Activated naive CD8-positive, alpha-beta T cell treated with anti-CD3 and anti-CD28 coated beads, Interleukin-2, amount 50 U/mL, for 24 hours (primary cell): ENCODE measurements at regions not wholly inside any gene's neighbourhood (a gene's known extent, or its start where the extent isn't known, plus 50 kb on each side); places are given as distances from the start of the nearest gene placed in this dataset.
"Not testable (repeated sequence)": the region's sequence is repeated elsewhere in the genome, so short reads cannot be mapped to it uniquely, and the experiment has no call there.

Source experiments
- ATAC-seq: fragments of 150-1000 bp; cut with Tn5 transposase; one replicate; pipeline ENCODE4 v1.10.0; 2021
- DNase-seq: peaks from one replicate; pipeline ENCODE4 v3.0.0; 2021
- H3K27ac Mint-ChIP-seq: one replicate; pipeline ENCODE4 v1.8.0; 2021; ENCODE audit warnings: mild to moderate bottlenecking, mixed read lengths
- H3K27me3 Mint-ChIP-seq: one replicate; pipeline ENCODE4 v1.8.0; 2021; ENCODE audit warnings: mixed read lengths
- H3K36me3 Mint-ChIP-seq: one replicate; pipeline ENCODE4 v1.8.0; 2021; ENCODE audit warnings: low read depth, mixed read lengths
- H3K4me1 Mint-ChIP-seq: one replicate; pipeline ENCODE4 v1.8.0; 2021; ENCODE audit warnings: mixed read lengths
- H3K4me3 Mint-ChIP-seq: one replicate; pipeline ENCODE4 v1.8.0; 2021; ENCODE audit warnings: mild to moderate bottlenecking, moderate library complexity, mixed read lengths
- H3K9me3 Mint-ChIP-seq: one replicate; pipeline ENCODE4 v1.8.0; 2021; ENCODE audit warnings: mixed read lengths

DNA sequence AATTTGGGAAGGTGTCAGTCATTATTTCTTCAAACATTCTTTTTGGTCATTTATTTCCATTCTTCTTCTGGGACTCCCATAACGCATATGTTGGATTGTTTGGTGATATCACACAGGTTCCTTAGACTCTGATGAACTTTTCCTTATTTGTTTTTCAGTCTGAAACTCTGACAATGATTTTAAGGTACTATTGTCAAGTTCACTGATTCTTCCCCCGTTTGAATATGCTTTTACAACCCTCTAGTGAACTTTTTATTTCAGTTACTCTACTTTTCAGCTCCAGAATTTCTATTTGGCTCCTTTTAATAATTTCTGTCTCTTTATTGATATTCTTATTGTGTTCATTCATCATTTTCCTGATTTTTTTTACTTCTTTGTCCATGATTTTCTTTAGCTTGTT is 92.5 kb upstream of the RORB start:
- Mint-ChIP-seq H3K27me3 (no peaks in the 10 kb centered on the region), H3K4me3 (no peak overlapping the region), H3K36me3 (no peaks in the 10 kb centered on the region), H3K27ac (no peak overlapping the region), H3K9me3 (peaks cover 21% of the 10 kb centered on the region), H3K4me1 (no peaks in the 10 kb centered on the region)
- DNase-seq (no peak), ATAC-seq (no peak)

- DNase-seq (no peak), ATAC-seq (no peak)
- Mint-ChIP-seq H3K36me3 (no peaks in the 10 kb centered on the region), H3K9me3 (peaks cover 21% of the 10 kb centered on the region), H3K4me3 (no peak overlapping the region), H3K27ac (no peak overlapping the region), H3K27me3 (no peaks in the 10 kb centered on the region), H3K4me1 (no peaks in the 10 kb centered on the region)
Measured at GRCh38 chr9:74407166-74407565, 90.0 kb upstream of the RORB start.

DNA sequence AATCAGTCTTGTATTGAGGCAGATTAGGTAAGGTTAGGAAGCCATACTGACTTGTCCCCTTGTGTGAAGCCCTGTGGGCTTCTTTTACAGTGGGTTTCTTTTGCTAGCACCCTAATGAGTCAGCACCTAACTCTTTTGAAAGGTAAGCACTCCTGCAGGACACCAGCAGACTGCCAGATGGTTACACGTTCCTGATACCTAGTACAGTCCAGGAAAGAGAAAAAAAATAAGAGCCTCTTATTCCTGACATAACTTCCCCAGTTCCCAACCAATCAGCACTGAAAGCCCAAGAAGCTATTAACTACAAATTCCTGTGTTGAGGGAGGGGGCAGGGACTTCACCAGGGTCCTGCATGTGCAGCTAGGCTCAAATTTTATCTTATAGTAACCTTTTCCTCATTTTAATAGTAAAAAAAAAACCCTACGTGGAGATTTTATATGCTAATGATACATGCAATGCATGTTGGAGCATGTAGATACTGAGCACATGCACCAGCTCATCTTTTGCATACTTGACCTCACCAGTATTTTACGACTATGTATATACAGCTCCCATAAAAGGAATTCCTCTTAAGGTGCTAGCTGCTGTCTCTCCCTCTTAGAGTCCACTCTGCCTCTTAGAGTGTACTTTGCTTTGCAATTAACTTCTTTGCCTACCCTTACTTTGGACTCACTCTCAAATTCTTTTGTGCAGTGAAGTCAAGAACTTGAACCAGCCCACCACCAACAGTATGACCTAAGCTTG is 84.7 kb upstream of the RORB start:
- H3K27ac Mint-ChIP-seq, result no peak overlapping the region
- no peaks in the 10 kb centered on the region for H3K36me3 Mint-ChIP-seq
- H3K9me3 Mint-ChIP-seq, result peaks cover 9% of the 10 kb centered on the region
- ATAC-seq (no peak), DNase-seq (no peak)
- H3K4me3 Mint-ChIP-seq, result no peak overlapping the region
- H3K27me3 Mint-ChIP-seq, result no peaks in the 10 kb centered on the region
- H3K4me1 Mint-ChIP-seq, result no peaks in the 10 kb centered on the region

GRCh38 chr9:74413876-74414275 is 83.3 kb upstream of the RORB start:
- no peaks in the 10 kb centered on the region for H3K4me1 Mint-ChIP-seq
- no peak for DNase-seq
- no peak overlapping the region for H3K4me3 Mint-ChIP-seq

DNA sequence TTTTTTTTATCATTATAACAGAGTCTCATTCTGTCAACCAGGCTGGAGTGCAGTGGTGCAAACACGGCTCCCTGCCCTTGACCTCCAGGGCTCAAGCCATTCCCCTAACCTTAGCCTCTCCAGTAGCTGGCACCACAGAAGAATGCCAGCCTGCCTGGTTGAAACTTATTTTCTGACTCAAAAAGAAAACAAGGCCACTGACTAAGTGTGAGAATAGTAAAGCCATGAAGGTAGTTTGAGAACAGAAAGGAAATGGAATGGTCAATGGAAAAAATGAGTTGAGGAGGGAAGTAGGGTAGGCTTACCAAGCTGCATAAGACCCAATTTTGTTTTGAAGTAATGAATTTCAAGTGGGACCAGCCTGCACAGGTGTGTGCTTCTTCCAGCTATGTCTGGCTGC is 82.8 kb upstream of the RORB start:
- H3K27ac Mint-ChIP-seq, result no peak overlapping the region

More at GRCh38 chr9:74413876-74414275, 83.3 kb upstream of the RORB start:
- H3K27ac Mint-ChIP-seq, result no peak overlapping the region
- no peaks in the 10 kb centered on the region for H3K36me3 Mint-ChIP-seq
- H3K27me3 Mint-ChIP-seq, result no peaks in the 10 kb centered on the region
- ATAC-seq, result no peak
- peaks cover 9% of the 10 kb centered on the region for H3K9me3 Mint-ChIP-seq

DNA sequence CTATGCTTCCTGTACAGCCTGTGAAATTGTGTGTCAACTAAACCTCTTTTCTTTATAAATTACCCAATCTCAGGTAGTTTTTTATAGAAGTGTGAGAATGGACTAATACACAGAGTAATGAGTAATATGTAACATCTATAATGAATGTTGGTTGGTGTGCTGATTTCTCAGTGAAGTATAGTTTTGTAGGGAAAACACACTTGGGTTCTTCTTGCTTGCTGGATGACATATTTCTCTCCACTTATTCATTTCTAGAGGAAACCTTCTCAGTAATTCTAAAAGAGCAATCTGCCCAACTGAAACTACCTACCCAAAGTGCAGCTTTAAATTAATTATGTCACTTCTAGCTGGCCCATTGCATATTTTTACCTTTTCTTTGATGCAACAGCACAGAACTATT is 81.1 kb upstream of the RORB start:
- Mint-ChIP-seq H3K36me3 (no peaks in the 10 kb centered on the region), H3K27ac (no peak overlapping the region), H3K4me1 (no peaks in the 10 kb centered on the region), H3K9me3 (peaks cover 9% of the 10 kb centered on the region), H3K4me3 (no peak overlapping the region), H3K27me3 (no peaks in the 10 kb centered on the region)
- ATAC-seq (no peak), DNase-seq (no peak)

More for the DNA sequence above, 82.8 kb upstream of the RORB start:
- H3K36me3 Mint-ChIP-seq, result no peaks in the 10 kb centered on the region
- DNase-seq (no peak), ATAC-seq (no peak)
- peaks cover 9% of the 10 kb centered on the region for H3K9me3 Mint-ChIP-seq
- no peaks in the 10 kb centered on the region for H3K27me3 Mint-ChIP-seq
- H3K4me3 Mint-ChIP-seq, result no peak overlapping the region
- H3K4me1 Mint-ChIP-seq, result no peaks in the 10 kb centered on the region

GRCh38 chr9:74424488-74424887 is 72.6 kb upstream of the RORB start:
- H3K4me1 Mint-ChIP-seq, H3K27ac Mint-ChIP-seq, DNase-seq, H3K4me3 Mint-ChIP-seq, H3K27me3 Mint-ChIP-seq, ATAC-seq, H3K36me3 Mint-ChIP-seq, H3K9me3 Mint-ChIP-seq: not testable (repeated sequence)

GRCh38 chr9:74431467-74431866 is 65.7 kb upstream of the RORB start:
- no peaks in the 10 kb centered on the region for H3K27me3 Mint-ChIP-seq
- peaks cover 7% of the 10 kb centered on the region for H3K9me3 Mint-ChIP-seq
- H3K4me1 Mint-ChIP-seq, result no peaks in the 10 kb centered on the region
- no peaks in the 10 kb centered on the region for H3K36me3 Mint-ChIP-seq
- DNase-seq (no peak), ATAC-seq (no peak)
- H3K27ac Mint-ChIP-seq, result no peak overlapping the region
- H3K4me3 Mint-ChIP-seq, result no peak overlapping the region

DNA sequence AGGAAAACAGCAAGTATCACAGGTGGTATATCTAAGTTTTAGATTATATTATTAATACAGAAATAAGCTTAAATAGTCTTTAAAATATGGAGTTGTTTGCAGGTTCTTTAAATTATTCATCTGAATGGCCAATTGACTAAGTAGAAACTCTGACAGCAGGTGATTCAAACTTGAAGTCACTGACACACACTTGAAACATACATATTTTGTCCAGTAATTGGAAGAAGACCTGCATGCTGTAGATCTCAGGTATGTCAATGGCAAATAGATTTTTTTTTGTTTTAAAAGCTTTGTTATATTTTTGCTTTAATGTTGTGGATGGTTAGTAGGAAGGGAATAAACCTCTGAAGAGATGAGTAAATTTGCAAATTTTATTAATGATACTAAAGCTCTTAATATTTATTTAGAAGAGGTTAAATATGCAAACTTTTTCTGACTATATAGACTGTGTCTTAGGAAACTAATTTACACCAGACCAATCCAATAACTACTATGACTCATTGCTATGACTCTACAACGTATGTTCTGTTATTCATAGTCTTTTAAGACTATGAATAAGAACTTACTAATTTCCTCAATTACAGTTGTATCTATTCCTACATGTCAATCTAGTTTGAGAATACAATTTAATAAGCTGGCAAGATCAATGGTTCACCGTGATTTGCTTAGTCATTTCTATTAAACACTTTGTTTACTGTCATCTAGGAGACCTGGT is 53.9 kb upstream of the RORB start:
- Mint-ChIP-seq H3K9me3 (no peaks in the 10 kb centered on the region), H3K4me1 (no peaks in the 10 kb centered on the region), H3K27ac (no peak overlapping the region), H3K4me3 (no peak overlapping the region), H3K36me3 (no peaks in the 10 kb centered on the region), H3K27me3 (no peaks in the 10 kb centered on the region)
- no peak for ATAC-seq
- no peak for DNase-seq

DNA sequence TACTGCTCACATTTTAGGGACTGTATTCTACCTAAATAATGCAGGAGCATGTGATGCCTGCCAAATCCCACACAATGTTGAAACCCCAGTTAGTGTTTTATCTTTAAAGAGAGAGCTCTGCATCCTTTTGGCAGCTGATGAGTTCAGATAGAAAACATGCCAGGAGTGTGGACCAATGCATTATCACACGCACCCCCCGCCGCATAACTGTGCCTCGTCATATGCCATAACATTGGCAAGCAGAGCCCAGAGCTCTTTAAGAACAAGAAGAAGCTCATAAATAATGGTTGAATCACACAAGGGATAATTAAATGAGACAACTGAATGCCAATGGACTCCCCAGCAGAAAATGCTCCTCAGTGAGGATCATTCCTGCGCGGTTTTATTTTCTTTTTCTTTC is 52.8 kb upstream of the RORB start:
- Mint-ChIP-seq H3K4me3 (no peak overlapping the region), H3K4me1 (no peaks in the 10 kb centered on the region), H3K36me3 (no peaks in the 10 kb centered on the region), H3K27me3 (no peaks in the 10 kb centered on the region), H3K27ac (no peak overlapping the region), H3K9me3 (no peaks in the 10 kb centered on the region)
- ATAC-seq (no peak), DNase-seq (no peak)
